ENCODE measurements at regions not wholly inside any gene's neighbourhood (a gene's known extent, or its start where the extent isn't known, plus 50 kb on each side); places are given as distances from the start of the nearest gene placed in this dataset.
"Not testable (repeated sequence)": the region's sequence is repeated elsewhere in the genome, so short reads cannot be mapped to it uniquely, and the experiment has no call there.

DNA sequence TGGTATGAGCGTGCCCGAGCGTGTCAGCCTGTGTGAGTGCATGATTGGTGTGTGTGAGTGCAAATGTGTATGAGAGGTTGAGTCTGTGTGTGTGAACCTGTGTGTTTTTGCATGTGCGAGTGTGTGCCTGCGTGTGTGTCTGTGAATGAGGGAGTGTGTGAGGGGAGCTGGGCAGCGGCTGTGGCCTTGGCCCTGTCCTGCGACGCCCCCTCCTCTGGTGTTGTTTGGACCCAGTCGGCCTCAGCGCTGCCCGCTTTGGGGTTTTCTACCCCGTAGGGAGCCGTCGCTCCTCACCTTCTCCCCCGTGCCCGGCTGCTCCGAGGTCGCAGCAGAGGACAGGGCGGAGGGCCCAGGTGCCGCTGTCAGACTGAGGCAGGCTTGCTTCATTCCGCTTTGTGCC lies 69.0 kb downstream of the TMEM121 start:
- BruUV-seq (replicated peaks); H4K20me1 ChIP-seq (ENCODE audit: low read length); H3K4me2 ChIP-seq (ENCODE audit: low read length); H3K4me1 ChIP-seq (ENCODE audit: insufficient read depth, low read length); H3F3A ChIP-seq (ENCODE audit: low read length, unreplicated experiment); H2AFZ ChIP-seq (ENCODE audit: low read length); H3K27me3 ChIP-seq (ENCODE audit: low read length); intact Hi-C loops (cut with micrococcal nuclease); H3K9me2 ChIP-seq (replicated peaks; ENCODE audit: low read length); H3K9me3 ChIP-seq (ENCODE audit: low read length); H3K4me3 ChIP-seq (ENCODE audit: low read length); H3K27ac ChIP-seq (ENCODE audit: low read length); POLR2A ChIA-PET (ENCODE audit: unreplicated experiment); H3K79me2 ChIP-seq (ENCODE audit: low read length); ATAC-seq; DNase-seq; H3K9ac ChIP-seq (ENCODE audit: low read length); H3K36me3 ChIP-seq (ENCODE audit: low read depth, low read length); CTCF ChIA-PET: not testable (repeated sequence)

DNA sequence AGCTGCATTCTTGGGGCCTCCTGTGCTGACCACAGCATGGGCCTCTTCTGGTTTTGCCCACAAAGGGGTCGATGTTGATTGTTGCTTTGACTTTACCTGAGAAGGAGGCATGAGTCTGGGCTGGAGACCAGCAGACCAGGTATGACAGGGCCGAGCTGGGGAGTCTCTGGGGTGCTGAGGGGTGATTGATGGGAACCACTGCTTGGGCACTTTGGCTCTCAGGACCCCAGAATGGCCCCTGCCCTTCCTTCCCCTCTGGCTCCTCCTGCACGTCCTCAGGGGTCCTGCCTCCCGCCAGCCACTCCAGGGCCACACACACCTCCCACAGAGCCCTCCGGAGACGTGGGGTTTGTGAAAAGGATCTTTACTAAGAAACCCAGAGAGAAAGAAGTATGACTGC lies 70.0 kb downstream of the TMEM121 start:
- H2AFZ ChIP-seq (ENCODE audit: low read length); H3K4me1 ChIP-seq (ENCODE audit: insufficient read depth, low read length); H3F3A ChIP-seq (ENCODE audit: low read length, unreplicated experiment); CTCF ChIA-PET; BruUV-seq (replicated peaks); H4K20me1 ChIP-seq (ENCODE audit: low read length); ATAC-seq; H3K9me3 ChIP-seq (ENCODE audit: low read length); H3K9ac ChIP-seq (ENCODE audit: low read length); H3K79me2 ChIP-seq (ENCODE audit: low read length); H3K9me2 ChIP-seq (replicated peaks; ENCODE audit: low read length); intact Hi-C loops (cut with micrococcal nuclease); H3K27me3 ChIP-seq (ENCODE audit: low read length); H3K4me2 ChIP-seq (ENCODE audit: low read length); DNase-seq; H3K27ac ChIP-seq (ENCODE audit: low read length); POLR2A ChIA-PET (ENCODE audit: unreplicated experiment); H3K4me3 ChIP-seq (ENCODE audit: low read length); H3K36me3 ChIP-seq (ENCODE audit: low read depth, low read length): not testable (repeated sequence)

DNA sequence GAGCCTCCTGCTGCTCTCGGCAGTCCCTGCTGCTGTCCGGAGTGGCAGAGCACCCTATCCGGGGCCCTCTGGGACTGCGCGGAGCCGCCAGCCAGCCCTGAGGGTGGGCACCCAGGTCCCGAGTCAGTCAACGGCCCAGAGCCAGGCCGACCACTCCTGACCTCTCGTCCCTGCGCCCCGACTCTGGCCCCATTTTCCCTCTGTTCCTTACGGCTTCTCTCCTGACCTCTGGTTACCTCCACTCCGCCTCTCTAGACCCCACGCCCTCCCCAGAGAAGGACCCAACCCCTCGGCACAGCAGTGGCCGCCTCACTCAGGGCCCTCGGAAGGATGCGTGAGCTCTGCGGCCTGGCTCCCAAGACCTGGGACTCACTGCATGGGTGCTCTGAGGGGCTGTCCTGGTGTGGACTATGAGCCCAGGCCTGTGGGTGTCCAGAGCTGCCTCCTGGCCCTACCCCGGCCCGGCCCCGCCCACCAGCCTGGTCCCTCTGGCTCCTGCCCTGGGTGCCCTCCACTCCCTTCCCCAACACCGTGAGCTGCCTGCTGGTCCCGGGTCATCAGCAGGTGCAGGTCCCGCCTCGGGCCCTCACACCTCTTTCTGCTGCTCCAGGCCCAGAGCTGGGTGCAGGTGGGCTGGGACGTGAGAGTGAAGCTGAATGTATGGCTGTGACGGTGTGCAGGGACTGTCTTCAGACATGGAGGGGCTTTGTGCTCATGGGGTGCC lies 71.8 kb downstream of the TMEM121 start:
- H3K27me3 ChIP-seq (ENCODE audit: low read length); ATAC-seq; H3K4me2 ChIP-seq (ENCODE audit: low read length); H2AFZ ChIP-seq (ENCODE audit: low read length); H3K36me3 ChIP-seq (ENCODE audit: low read depth, low read length); H3K79me2 ChIP-seq (ENCODE audit: low read length); H3K27ac ChIP-seq (ENCODE audit: low read length); H4K20me1 ChIP-seq (ENCODE audit: low read length); H3K9me3 ChIP-seq (ENCODE audit: low read length); H3K9me2 ChIP-seq (replicated peaks; ENCODE audit: low read length); H3K4me3 ChIP-seq (ENCODE audit: low read length); H3F3A ChIP-seq (ENCODE audit: low read length, unreplicated experiment); POLR2A ChIA-PET (ENCODE audit: unreplicated experiment); H3K9ac ChIP-seq (ENCODE audit: low read length); BruUV-seq (replicated peaks); intact Hi-C loops (cut with micrococcal nuclease); H3K4me1 ChIP-seq (ENCODE audit: insufficient read depth, low read length); DNase-seq; CTCF ChIA-PET: not testable (repeated sequence)

DNA sequence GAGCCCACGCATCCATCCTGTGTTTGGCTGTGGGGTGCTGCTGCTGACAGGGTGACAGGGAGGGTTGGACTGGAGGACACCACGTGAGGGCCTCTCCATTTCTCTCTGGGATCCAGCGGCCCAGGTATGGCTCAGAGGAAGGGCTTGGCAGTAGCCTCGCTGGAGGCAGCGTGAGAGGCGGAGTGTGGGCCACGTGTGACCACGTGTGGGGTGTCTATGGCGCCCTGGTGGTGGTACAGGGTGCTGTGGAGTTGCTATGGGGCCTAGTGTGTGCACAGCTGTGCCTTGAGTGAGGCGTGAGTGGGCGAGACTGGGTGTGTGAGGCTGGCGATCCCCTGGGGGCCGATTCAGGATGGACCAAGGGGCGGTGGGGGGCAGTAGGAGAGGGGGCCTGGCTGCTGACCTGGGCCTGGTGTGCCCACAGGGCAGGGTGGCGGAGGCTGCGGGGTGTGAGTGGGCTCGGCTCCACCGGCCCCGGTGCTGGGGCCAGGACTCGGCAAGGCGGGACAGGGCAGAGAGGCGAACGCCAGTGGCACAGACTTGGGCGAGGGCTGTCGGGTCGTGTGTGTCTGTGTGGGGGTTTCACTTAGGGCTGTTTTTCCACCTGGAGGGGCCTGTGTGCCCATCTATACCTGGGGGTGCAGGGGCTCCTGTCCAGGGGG lies 72.7 kb downstream of the TMEM121 start:
- DNase-seq; H3K9ac ChIP-seq (ENCODE audit: low read length); ATAC-seq; POLR2A ChIA-PET (ENCODE audit: unreplicated experiment); H3K79me2 ChIP-seq (ENCODE audit: low read length); H2AFZ ChIP-seq (ENCODE audit: low read length); H3K27ac ChIP-seq (ENCODE audit: low read length); H3K27me3 ChIP-seq (ENCODE audit: low read length); BruUV-seq (replicated peaks); CTCF ChIA-PET; intact Hi-C loops (cut with micrococcal nuclease); H3K4me1 ChIP-seq (ENCODE audit: insufficient read depth, low read length); H3K9me2 ChIP-seq (replicated peaks; ENCODE audit: low read length); H3K9me3 ChIP-seq (ENCODE audit: low read length); H3K36me3 ChIP-seq (ENCODE audit: low read depth, low read length); H3K4me2 ChIP-seq (ENCODE audit: low read length); H4K20me1 ChIP-seq (ENCODE audit: low read length); H3K4me3 ChIP-seq (ENCODE audit: low read length); H3F3A ChIP-seq (ENCODE audit: low read length, unreplicated experiment): not testable (repeated sequence)

DNA sequence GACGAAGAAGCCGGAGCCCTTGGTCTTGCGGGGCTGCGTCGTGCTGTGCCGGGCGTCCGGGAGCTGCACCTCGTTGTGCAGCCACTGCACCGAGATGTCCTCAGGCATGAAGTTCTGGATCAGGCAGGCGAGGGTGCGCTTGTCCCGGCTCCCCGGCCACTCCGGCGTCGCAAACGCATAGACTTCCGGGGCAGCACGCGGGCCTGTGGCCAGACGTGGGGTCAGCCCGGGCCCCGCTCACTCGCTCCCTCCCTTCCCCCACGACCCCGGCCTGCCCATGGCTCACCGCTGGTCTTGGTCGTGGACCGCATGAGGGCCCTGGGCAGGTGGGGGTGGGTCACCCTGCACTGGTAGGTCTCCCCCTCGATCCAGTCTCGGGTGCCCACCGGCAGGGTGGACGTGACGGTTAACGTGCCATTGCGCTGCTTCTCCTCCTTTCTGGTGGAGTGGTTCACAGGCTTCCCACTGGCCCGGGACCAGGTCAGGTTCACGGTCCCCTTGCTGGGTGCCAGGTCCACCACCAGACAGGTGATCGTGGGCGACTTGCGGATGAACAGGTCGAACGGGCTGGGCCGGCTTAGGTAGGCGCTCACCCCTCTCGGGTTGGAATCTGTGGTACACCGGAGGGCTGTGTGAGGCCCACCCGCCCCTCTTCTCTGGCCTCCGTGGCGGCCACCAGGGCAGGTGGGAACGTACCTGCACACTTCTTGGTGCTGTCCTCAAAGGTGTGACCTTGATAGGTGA lies 74.0 kb downstream of the TMEM121 start:
- H3K4me2 ChIP-seq (ENCODE audit: low read length); DNase-seq; H3K9ac ChIP-seq (ENCODE audit: low read length); H3K27ac ChIP-seq (ENCODE audit: low read length); H2AFZ ChIP-seq (ENCODE audit: low read length); BruUV-seq (replicated peaks); H3K27me3 ChIP-seq (ENCODE audit: low read length); H3F3A ChIP-seq (ENCODE audit: low read length, unreplicated experiment); H3K9me2 ChIP-seq (replicated peaks; ENCODE audit: low read length); ATAC-seq; H3K9me3 ChIP-seq (ENCODE audit: low read length); H4K20me1 ChIP-seq (ENCODE audit: low read length); POLR2A ChIA-PET (ENCODE audit: unreplicated experiment); H3K4me1 ChIP-seq (ENCODE audit: insufficient read depth, low read length); H3K4me3 ChIP-seq (ENCODE audit: low read length); H3K79me2 ChIP-seq (ENCODE audit: low read length); CTCF ChIA-PET; intact Hi-C loops (cut with micrococcal nuclease); H3K36me3 ChIP-seq (ENCODE audit: low read depth, low read length): not testable (repeated sequence)
